Activated CD4-positive, alpha-beta T cell treated with anti-CD3 and anti-CD28 coated beads, Interleukin-2, amount 50 U/mL, for 1 hour (primary cell): ENCODE measurements at regions not wholly inside any gene's neighbourhood (a gene's known extent, or its start where the extent isn't known, plus 50 kb on each side); places are given as distances from the start of the nearest gene placed in this dataset.
"Not testable (repeated sequence)": the region's sequence is repeated elsewhere in the genome, so short reads cannot be mapped to it uniquely, and the experiment has no call there.

Source experiments
- DNase-seq: peaks from one replicate; pipeline ENCODE4 v3.0.0-alpha.2; 2020

DNA sequence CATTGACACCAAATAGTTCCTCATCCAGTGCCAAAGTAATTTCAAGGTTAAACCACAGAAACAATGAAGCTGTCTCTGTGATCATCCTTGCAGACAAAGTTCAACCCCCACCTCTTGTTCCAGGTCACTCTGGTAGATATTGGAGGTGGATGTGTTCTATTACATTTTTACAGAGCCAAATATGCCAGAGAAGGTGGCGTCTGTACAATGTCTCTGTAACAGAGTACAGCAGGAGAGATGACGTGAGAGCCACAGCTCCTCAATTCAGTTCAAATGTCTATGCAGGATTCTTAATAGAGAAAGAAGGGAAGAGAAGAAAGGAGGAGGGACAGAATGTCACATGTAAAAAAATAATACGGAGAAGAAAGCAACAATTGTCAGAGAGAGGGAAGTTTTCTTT lies 268.3 kb upstream of the OR4E1 start:
- no peak for DNase-seq

DNA sequence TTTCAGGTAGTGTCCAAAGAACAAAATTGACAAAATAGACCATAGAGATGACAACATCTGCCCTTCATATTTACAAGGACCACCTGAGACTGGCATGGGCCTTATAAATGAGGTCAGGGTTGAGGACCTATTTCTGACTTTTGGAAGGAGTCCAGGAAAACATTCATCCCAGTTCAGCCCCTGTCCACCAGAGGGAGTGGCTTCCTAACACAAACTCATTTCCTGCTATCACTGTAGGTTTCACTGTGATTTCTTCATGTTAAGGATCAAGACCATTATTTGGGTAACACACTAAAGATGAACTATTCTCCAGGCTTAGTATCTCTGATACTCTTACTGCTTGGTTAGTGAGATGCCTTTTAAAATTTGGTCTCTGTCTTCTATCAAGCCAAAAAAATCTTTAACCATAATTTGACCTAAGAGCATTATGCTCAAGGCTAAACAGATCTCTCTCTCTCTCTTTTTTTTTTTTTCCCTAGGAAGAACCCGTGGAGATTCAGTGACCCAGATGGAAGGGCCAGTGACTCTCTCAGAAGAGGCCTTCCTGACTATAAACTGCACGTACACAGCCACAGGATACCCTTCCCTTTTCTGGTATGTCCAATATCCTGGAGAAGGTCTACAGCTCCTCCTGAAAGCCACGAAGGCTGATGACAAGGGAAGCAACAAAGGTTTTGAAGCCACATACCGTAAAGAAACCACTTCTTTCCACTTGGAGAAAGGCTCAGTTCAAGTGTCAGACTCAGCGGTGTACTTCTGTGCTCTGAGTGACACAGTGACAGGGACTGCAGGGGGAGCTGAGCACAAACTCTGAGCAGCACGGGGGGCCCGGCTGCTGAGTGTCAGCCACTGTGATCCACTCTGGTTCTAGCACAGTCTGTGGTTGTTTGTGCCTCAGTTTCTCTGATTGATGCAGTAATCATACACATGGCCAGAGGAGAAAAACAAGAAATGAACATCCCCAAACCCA lies 267.6 kb upstream of the OR4E1 start:
- DNase-seq, result peak; percentile 30

GRCh38 chr14:21939836-21940235 lies 266.2 kb upstream of the OR4E1 start:
- DNase-seq, result no peak

DNA sequence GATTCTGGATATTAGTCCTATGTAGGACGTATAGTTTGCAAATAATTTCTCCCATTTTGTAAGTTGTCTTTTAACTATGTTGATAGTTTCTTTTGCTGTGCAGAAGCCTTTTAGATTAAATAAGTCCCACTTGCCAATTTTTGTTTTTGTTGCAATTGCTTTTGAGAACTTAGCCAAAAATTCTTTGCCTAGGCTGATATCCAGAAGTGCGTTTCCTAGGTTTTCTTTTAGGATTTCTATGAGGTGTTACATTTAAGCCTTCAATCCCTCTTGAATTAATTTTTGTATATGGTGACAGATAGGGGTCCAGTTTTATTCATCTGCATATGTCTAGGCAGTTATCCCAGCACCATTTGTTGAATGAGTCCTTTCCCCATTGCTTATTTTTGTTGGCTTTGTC lies 264.4 kb upstream of the OR4E1 start:
- no peak for DNase-seq

- no peak for DNase-seq
These were observed 260.1 kb upstream of the OR4E1 start for GRCh38 chr14:21933681-21934080.

GRCh38 chr14:21924479-21924878 lies 250.9 kb upstream of the OR4E1 start:
- DNase-seq, result peak; percentile 49

- peak; percentile 8 for DNase-seq
These were observed 250.2 kb upstream of the OR4E1 start for GRCh38 chr14:21923820-21924219.

GRCh38 chr14:21921453-21921852 lies 247.8 kb upstream of the OR4E1 start:
- DNase-seq, result no peak

- peak; percentile 51 for DNase-seq
These were observed 244.2 kb upstream of the OR4E1 start for GRCh38 chr14:21917699-21918436.

DNA sequence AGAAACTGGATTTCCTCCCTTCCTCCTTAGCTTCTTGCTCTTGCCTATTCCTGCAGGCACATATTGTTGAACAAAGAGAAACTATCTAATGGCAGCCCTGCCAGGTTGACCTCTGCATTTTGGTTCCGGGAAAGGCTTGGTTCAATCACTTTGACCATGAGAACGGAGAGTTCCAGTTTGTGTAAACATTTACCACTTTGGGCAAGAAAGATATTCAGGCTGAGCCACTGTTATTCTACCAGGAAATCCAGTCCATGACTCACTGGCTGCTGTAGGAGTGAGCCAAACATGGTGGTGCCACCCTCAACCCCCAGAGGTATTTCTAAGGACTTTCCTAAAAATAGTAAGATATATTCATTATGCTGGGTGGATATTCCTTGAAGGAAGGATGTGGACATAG lies 242.2 kb upstream of the OR4E1 start:
- no peak for DNase-seq

DNA sequence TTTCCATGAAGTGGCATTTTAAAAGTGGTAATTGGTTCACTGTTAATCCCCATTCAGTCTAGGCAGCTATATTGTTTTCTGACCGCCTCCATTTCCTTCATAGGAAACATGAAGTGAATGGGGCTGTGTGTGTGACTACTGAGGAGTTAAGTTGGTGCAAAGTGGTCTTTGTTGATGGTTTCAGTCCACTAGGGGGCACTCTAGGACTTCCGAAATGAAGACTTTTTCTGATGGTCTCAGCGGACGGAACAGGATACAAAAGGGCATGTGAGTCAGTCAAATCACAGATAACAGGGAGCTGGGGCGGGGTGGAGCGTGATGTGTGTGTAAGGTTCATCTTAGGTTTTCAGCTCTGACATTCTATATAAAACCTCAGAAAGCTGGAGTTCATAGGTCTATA lies 240.1 kb upstream of the OR4E1 start:
- DNase-seq, result peak; percentile 62

- DNase-seq, result no peak
These were observed 238.7 kb upstream of the OR4E1 start for GRCh38 chr14:21912367-21912766.

- DNase-seq, result no peak
These were observed 238.3 kb upstream of the OR4E1 start for GRCh38 chr14:21911877-21912276.

DNA sequence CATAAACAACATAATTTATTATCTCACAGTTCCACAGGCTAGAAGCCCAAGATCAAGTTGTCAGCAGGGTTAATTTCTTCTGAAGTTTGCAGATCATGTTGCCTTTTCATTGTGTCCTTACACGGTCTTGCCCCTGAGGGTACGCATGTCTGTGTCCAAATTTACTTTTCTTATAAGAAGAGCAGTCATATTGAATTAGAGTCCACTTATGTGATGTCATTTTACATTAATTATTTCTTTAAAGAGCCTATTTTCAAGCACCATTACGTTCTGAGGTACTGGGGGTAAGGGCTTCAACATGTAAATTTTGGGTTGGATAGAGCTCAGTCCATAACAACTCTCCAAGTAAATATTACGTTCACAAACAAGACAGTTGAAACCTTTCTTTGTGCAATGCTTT lies 236.6 kb upstream of the OR4E1 start:
- no peak for DNase-seq

DNA sequence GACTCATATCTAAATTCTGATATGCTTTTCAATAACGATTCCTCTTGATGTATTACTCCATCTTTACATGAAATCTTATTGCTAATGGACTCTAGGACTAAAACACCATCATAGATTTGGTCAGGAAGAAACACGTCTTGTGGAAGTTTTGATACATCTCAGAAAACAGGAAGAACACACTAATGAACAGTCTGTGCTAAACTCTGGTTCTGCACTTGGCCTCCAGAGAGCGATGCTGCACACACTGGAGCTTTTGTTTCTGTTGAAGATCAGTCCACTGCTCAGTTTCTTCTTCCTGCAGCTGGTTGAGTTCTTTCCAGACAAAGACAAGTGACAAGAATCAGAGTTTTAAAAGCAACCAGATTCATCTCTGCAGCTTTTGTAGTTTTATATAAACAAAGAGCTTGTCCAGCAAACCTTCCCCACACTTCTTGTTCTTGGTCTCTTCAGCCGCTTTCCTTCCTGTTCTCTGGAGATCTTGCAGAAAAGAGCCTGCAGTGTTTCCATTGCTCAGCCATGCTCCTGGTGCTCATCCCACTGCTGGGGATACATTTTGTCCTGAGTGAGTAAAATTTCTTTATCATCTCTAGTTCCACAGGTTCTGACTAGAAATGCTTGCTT lies 229.1 kb upstream of the OR4E1 start:
- DNase-seq, result peak; percentile 39

DNA sequence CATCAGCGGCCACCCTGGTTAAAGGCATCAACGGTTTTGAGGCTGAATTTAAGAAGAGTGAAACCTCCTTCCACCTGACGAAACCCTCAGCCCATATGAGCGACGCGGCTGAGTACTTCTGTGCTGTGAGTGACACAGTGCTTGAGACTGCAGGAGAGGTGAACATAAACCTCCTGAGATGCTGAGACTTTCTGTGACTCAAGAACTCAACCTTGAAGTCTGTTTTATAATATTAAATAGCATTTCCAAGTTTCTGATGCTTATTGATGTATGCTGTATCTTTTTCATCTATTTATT lies 221.2 kb upstream of the OR4E1 start:
- DNase-seq, result not testable (repeated sequence)

DNA sequence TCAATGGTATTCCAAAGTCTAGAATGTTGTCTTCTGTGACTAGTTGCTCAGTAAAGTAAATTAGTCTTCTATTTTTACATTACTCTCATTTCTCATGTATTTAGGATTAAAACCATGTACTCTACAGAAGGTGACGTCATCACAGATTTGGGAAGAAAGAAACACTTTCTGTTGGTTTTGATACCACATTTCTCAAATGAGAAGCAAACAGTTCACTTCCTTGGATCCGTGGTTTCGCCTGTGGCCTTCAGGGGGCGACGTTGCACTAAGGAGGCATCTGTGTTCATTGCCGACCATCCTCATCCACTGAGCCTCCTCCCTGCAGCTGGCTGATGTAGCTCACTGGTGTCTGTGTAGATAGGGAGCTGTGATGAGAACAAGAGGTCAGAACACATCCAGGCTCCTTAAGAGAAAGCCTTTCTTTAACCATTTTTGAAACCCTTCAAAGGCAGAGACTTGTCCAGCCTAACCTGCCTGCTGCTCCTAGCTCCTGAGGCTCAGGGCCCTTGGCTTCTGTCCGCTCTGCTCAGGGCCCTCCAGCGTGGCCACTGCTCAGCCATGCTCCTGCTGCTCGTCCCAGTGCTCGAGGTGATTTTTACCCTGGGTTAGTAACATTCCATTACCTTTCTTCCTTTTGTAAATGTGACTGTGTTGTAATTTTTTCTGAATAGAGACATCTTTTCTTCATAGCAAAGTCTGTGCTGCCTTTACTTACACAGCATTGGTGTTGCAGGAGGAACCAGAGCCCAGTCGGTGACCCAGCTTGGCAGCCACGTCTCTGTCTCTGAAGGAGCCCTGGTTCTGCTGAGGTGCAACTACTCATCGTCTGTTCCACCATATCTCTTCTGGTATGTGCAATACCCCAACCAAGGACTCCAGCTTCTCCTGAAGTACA lies 220.6 kb upstream of the OR4E1 start:
- peak; percentile 51 for DNase-seq

DNA sequence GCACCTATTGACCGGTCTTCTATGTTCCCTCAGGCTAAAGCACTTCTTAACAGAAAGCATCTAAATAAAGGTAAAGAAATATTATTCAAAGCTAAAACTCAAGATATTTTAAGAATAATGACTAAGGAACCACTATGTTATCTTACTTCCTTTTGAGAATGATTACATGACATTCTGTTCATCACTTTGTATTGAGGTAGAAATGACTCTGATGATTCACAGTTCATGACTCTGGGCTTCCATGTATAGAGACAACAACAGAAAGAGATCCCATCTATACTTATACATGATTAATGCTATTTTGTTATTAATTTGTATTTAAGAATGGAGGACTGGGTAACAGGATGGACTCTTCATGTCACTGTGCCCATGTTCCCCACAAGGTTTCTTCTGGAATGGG lies 218.3 kb upstream of the OR4E1 start:
- DNase-seq, result no peak

DNA sequence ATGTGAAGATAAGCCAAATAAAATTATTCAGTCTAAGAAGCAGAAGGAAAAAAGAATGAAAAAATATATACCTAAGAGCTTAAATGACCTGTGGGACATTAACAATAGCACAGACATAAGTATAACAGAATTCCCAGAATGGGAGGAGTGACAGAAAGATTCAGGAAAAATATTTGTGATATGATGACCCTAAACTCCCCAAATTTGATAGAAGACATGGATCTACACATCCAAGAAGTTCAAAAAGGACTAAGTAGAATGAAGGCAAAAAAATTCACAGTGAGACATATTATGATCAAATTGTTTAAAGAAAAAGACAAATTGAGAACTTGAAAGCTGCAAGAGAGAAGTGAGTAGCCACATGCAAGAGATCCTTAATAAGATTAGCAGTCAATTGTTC lies 211.4 kb upstream of the OR4E1 start:
- no peak for DNase-seq

DNA sequence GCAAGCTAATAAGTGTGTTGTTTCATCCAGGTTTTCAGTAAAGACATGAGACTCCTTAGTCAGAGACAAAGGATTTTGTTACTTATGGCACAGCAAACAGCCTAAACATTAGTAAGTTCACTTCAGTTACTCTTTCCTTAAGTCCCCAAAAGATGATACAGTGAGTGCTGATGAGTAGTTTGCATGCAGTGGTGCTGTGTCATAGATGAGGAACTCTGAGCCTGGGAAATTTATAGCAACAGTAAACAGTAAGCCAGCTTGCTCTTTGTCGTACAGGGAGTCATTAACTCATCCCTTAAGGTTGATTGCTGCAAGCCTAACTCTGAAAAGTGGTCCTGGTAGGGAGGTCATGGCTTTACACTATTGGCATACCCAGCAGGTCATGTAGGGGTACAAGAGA lies 208.6 kb upstream of the OR4E1 start:
- no peak for DNase-seq

- DNase-seq, result no peak
These were observed 207.3 kb upstream of the OR4E1 start for GRCh38 chr14:21880918-21881317.

DNA sequence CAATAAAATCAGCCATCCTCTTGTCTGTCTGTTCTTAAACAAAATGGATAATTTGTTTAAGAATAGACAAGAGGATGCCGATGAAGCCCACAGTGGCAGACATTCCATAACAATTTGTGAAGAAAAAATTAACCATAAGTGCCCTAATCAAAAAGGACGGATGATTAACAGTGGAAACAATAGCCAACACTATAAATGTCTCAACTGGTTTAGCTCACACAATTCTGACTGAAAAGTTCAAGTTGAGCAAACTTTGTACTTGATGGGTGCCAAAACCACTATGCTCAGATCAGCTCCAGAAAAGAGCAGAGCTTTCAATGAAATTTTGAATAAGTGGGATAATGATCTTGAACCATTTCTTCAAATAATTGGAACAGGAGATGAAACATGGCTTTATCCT lies 202.2 kb upstream of the OR4E1 start:
- DNase-seq, result no peak

- no peak for DNase-seq
These were observed 201.3 kb upstream of the OR4E1 start for GRCh38 chr14:21874946-21875345.
